HG02642 (cell line): ENCODE measurements at regions not wholly inside any gene's neighbourhood (a gene's known extent, or its start where the extent isn't known, plus 50 kb on each side); places are given as distances from the start of the nearest gene placed in this dataset.
"Not testable (repeated sequence)": the region's sequence is repeated elsewhere in the genome, so short reads cannot be mapped to it uniquely, and the experiment has no call there.

Experiments
- ATAC-seq: cut with Tn5 transposase; IDR thresholded peaks from one replicate; pipeline ENCODE4 v1.9.1; 2021; ENCODE audit warnings: mild to moderate bottlenecking; ENCODE audit not compliant: unreplicated experiment, poor library complexity

- no peak for ATAC-seq
Measured at GRCh38 chr19:29016926-29017760, 195.8 kb downstream of the UQCRFS1 start.

- no peak for ATAC-seq
Measured at GRCh38 chr19:29016353-29016752, 196.6 kb downstream of the UQCRFS1 start.

- no peak for ATAC-seq
Measured at GRCh38 chr19:29015569-29015968, 197.4 kb downstream of the UQCRFS1 start.

GRCh38 chr19:29014857-29015436 is 198.0 kb downstream of the UQCRFS1 start:
- no peak for ATAC-seq

- ATAC-seq, result no peak
Measured at GRCh38 chr19:29013988-29014387, 199.0 kb downstream of the UQCRFS1 start.

- no peak for ATAC-seq
Measured at GRCh38 chr19:29013325-29013724, 199.6 kb downstream of the UQCRFS1 start.

GRCh38 chr19:29012457-29012856 is 200.5 kb downstream of the UQCRFS1 start:
- no peak for ATAC-seq

GRCh38 chr19:29010276-29010675 is 202.7 kb downstream of the UQCRFS1 start:
- ATAC-seq, result no peak

GRCh38 chr19:29006057-29006735 is 206.8 kb downstream of the UQCRFS1 start:
- no peak for ATAC-seq

GRCh38 chr19:29004796-29005195 is 208.2 kb downstream of the UQCRFS1 start:
- ATAC-seq, result no peak

GRCh38 chr19:29003641-29004409 is 209.1 kb downstream of the UQCRFS1 start:
- no peak for ATAC-seq

- ATAC-seq, result no peak
Measured at GRCh38 chr19:29002336-29002735, 210.6 kb downstream of the UQCRFS1 start.

GRCh38 chr19:29001597-29002245 is 211.2 kb downstream of the UQCRFS1 start:
- ATAC-seq, result no peak

- ATAC-seq, result no peak
Measured at GRCh38 chr19:29001141-29001581, 211.8 kb downstream of the UQCRFS1 start.

GRCh38 chr19:28999724-29000433 is 213.1 kb downstream of the UQCRFS1 start:
- ATAC-seq, result no peak

- ATAC-seq, result no peak
Measured at GRCh38 chr19:28998974-28999373, 214.0 kb downstream of the UQCRFS1 start.

GRCh38 chr19:28997866-28998265 is 215.1 kb downstream of the UQCRFS1 start:
- ATAC-seq, result not testable (repeated sequence)

- ATAC-seq, result no peak
Measured at GRCh38 chr19:28990522-28990921, 222.4 kb downstream of the UQCRFS1 start.

- ATAC-seq, result no peak
Measured at GRCh38 chr19:28989739-28990138, 223.2 kb downstream of the UQCRFS1 start.
